ENCODE measurements at regions not wholly inside any gene's neighbourhood (a gene's known extent, or its start where the extent isn't known, plus 50 kb on each side); places are given as distances from the start of the nearest gene placed in this dataset.

- H3K4me3 ChIP-seq: peak overlapping the region in 8 of 10 donors; percentile 16 to 46 (median 36)
- no peaks in the 10 kb centered on the region for H3K36me3 ChIP-seq
- WGBS, 2 donors: 44 to 63% methylated on average over 14 of the region's 14 CpGs
- peak; percentile 15 to 37 for DNase-seq
- intact Hi-C loops (cut with DNase I): no loop called here
- H3K27ac ChIP-seq: no peak overlapping the region
- H3K9me3 ChIP-seq: no peaks in the 10 kb centered on the region
- H3K4me1 ChIP-seq: peaks cover 0 to 13% (median 5%) of the 10 kb centered on the region in 9 donors
- peak; percentile 61 to 84 (median 74) for ATAC-seq
- H3K27me3 ChIP-seq: peaks cover 0 to 3% (median 0%) of the 10 kb centered on the region in 7 donors
- TF ChIP-seq, protein P1, sequence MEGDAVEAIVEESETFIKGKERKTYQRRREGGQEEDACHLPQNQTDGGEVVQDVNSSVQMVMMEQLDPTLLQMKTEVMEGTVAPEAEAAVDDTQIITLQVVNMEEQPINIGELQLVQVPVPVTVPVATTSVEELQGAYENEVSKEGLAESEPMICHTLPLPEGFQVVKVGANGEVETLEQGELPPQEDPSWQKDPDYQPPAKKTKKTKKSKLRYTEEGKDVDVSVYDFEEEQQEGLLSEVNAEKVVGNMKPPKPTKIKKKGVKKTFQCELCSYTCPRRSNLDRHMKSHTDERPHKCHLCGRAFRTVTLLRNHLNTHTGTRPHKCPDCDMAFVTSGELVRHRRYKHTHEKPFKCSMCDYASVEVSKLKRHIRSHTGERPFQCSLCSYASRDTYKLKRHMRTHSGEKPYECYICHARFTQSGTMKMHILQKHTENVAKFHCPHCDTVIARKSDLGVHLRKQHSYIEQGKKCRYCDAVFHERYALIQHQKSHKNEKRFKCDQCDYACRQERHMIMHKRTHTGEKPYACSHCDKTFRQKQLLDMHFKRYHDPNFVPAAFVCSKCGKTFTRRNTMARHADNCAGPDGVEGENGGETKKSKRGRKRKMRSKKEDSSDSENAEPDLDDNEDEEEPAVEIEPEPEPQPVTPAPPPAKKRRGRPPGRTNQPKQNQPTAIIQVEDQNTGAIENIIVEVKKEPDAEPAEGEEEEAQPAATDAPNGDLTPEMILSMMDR (IDR thresholded peaks at IDR 0.05): no peak
Observed at GRCh38 chr2:190119257-190119656, 56.7 kb upstream of the MSTN start.

GRCh38 chr2:190117305-190117704, 54.8 kb upstream of the MSTN start:
- TF ChIP-seq, protein P1 (IDR thresholded peaks at IDR 0.05): no peak
- DNase-seq: no peak
- Histone ChIP-seq H3K36me3 (no peaks in the 10 kb centered on the region), H3K4me1 (peaks cover 0 to 13% (median 5%) of the 10 kb centered on the region in 9 donors), H3K27me3 (peaks cover 0 to 3% (median 0%) of the 10 kb centered on the region in 7 donors), H3K4me3 (no peak overlapping the region), H3K27ac (no peak overlapping the region), H3K9me3 (no peaks in the 10 kb centered on the region)
- intact Hi-C loops (cut with DNase I): no loop called here
- ATAC-seq: no peak
- 98% methylated on average over 1 of the region's 1 CpG for WGBS, 2 donors

GRCh38 chr2:190113000-190113399, 50.5 kb upstream of the MSTN start:
- peaks cover 0 to 3% (median 0%) of the 10 kb centered on the region in 7 donors for H3K27me3 ChIP-seq
- H3K9me3 ChIP-seq: no peaks in the 10 kb centered on the region

More at GRCh38 chr2:190113000-190113399, 50.5 kb upstream of the MSTN start:
- TF ChIP-seq, protein P1 (IDR thresholded peaks at IDR 0.05): no peak
- H3K36me3 ChIP-seq: no peaks in the 10 kb centered on the region
- no peak overlapping the region for H3K27ac ChIP-seq
- ATAC-seq (no peak), DNase-seq (no peak)
- WGBS, 2 donors: 94 to 95% methylated on average over 2 of the region's 2 CpGs
- no peak overlapping the region for H3K4me3 ChIP-seq
- intact Hi-C loops (cut with DNase I): no loop called here
- H3K4me1 ChIP-seq: no peaks in the 10 kb centered on the region
